Nephron progenitor cell (in vitro differentiated cells): ENCODE measurements at regions not wholly inside any gene's neighbourhood (a gene's known extent, or its start where the extent isn't known, plus 50 kb on each side); places are given as distances from the start of the nearest gene placed in this dataset.
"Not testable (repeated sequence)": the region's sequence is repeated elsewhere in the genome, so short reads cannot be mapped to it uniquely, and the experiment has no call there.

Experiments
- DNase-seq: peaks from one replicate; pipeline ENCODE4 v3.0.0; 2021
- H3K27ac Mint-ChIP-seq: 2 replicates; pipeline ENCODE4 v1.8.0; 2021; ENCODE audit warnings: mild to moderate bottlenecking, moderate library complexity, mixed read lengths
- H3K27me3 Mint-ChIP-seq: 2 replicates; pipeline ENCODE4 v1.8.0; 2021; ENCODE audit warnings: mild to moderate bottlenecking, low read depth, mixed read lengths; ENCODE audit not compliant: poor library complexity
- H3K36me3 Mint-ChIP-seq: 2 replicates; pipeline ENCODE4 v1.8.0; 2021; ENCODE audit warnings: low read depth, mixed read lengths
- H3K4me1 Mint-ChIP-seq: 2 replicates; pipeline ENCODE4 v1.8.0; 2021; ENCODE audit warnings: mixed read lengths
- H3K4me3 Mint-ChIP-seq: 2 replicates; pipeline ENCODE4 v1.8.0; 2021; ENCODE audit warnings: mild to moderate bottlenecking, moderate library complexity, mixed read lengths
- H3K9me3 Mint-ChIP-seq: 2 replicates; pipeline ENCODE4 v1.8.0; 2021; ENCODE audit warnings: mild to moderate bottlenecking, moderate library complexity, mixed read lengths
- CTCF ChIP-seq: fragments of 200-600 bp; sonication (generic); IDR thresholded peaks from 2 replicates; pipeline ENCODE4 v1.5.0; 2021; ENCODE audit warnings: antibody characterized with exemption

GRCh38 chr5:157944077-157944633 is 85.2 kb upstream of the CLINT1 start:
- no peaks in the 10 kb centered on the region for H3K27me3 Mint-ChIP-seq
- TF ChIP-seq CTCF = no peak
- no peak overlapping the region for H3K27ac Mint-ChIP-seq
- no peaks in the 10 kb centered on the region for H3K9me3 Mint-ChIP-seq
- no peaks in the 10 kb centered on the region for H3K36me3 Mint-ChIP-seq
- H3K4me3 Mint-ChIP-seq = no peak overlapping the region
- DNase-seq = no peak
- peaks cover 20% of the 10 kb centered on the region for H3K4me1 Mint-ChIP-seq

GRCh38 chr5:157942595-157942994 is 83.7 kb upstream of the CLINT1 start:
- Mint-ChIP-seq H3K27me3 (no peaks in the 10 kb centered on the region), H3K36me3 (no peaks in the 10 kb centered on the region), H3K9me3 (no peaks in the 10 kb centered on the region), H3K4me1 (peaks cover 12% of the 10 kb centered on the region), H3K27ac (no peak overlapping the region), H3K4me3 (no peak overlapping the region)
- DNase-seq = no peak
- TF ChIP-seq CTCF = no peak

- Mint-ChIP-seq H3K4me1 (peaks cover 12% of the 10 kb centered on the region), H3K27me3 (no peaks in the 10 kb centered on the region), H3K27ac (no peak overlapping the region), H3K36me3 (no peaks in the 10 kb centered on the region), H3K9me3 (peaks cover 3% of the 10 kb centered on the region), H3K4me3 (no peak overlapping the region)
- no peak for TF ChIP-seq CTCF
- DNase-seq = no peak
Observed at GRCh38 chr5:157941616-157942015, 82.7 kb upstream of the CLINT1 start.

- not testable (repeated sequence) for H3K4me3 Mint-ChIP-seq, DNase-seq, H3K4me1 Mint-ChIP-seq, H3K27ac Mint-ChIP-seq, H3K36me3 Mint-ChIP-seq, H3K27me3 Mint-ChIP-seq
- peaks cover 19% of the 10 kb centered on the region for H3K9me3 Mint-ChIP-seq
Observed at GRCh38 chr5:157938101-157938500, 79.2 kb upstream of the CLINT1 start.

DNA sequence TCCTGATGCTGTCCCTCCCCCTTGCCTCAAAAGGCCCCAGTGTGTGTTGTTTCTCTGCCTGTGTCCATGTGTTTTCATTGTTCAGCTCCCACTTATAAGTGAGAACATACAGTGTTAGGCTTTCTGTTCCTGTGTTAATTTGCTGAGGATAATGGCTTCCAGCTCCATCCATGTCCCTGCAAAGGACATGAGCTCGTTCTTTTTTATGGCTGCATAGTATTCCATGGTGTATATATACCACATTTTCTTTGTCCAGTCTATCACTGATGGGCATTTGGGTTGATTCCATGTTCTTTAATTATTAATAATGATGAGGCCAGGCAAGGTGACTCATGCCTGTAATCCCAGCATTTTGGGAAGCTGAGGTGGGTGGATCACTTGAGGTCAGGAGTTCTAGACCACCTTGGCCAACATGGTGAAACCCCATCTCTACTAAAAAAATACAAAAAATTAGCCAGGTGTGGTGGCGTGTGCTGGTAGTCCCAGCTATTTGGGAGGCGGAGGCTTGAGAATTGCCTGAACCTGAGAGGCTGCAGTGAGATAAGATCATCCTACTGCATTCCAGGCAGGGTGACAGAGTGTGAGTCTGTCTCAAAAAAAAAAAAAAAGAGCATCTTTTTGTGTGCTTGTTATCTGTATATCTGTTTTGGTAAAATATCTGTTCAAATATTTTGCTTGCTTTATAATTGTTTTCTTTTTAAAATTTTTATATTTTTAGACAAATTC is 78.0 kb upstream of the CLINT1 start:
- H3K27ac Mint-ChIP-seq, H3K4me1 Mint-ChIP-seq, H3K36me3 Mint-ChIP-seq, H3K4me3 Mint-ChIP-seq, DNase-seq, H3K27me3 Mint-ChIP-seq: not testable (repeated sequence)
- H3K9me3 Mint-ChIP-seq = peaks cover 19% of the 10 kb centered on the region

GRCh38 chr5:157934600-157934999 is 75.7 kb upstream of the CLINT1 start:
- H3K36me3 Mint-ChIP-seq = peaks cover 6% of the 10 kb centered on the region
- no peak overlapping the region for H3K4me3 Mint-ChIP-seq
- peaks cover 19% of the 10 kb centered on the region for H3K9me3 Mint-ChIP-seq
- TF ChIP-seq CTCF = no peak
- H3K27me3 Mint-ChIP-seq = peaks cover 7% of the 10 kb centered on the region
- H3K27ac Mint-ChIP-seq = no peak overlapping the region
- DNase-seq = no peak
- no peaks in the 10 kb centered on the region for H3K4me1 Mint-ChIP-seq

- H3K9me3 Mint-ChIP-seq = peaks cover 19% of the 10 kb centered on the region
- H3K27ac Mint-ChIP-seq = no peak overlapping the region
- TF ChIP-seq CTCF = no peak
- H3K27me3 Mint-ChIP-seq = peaks cover 10% of the 10 kb centered on the region
- H3K36me3 Mint-ChIP-seq = peaks cover 6% of the 10 kb centered on the region
- H3K4me1 Mint-ChIP-seq = no peaks in the 10 kb centered on the region
- no peak overlapping the region for H3K4me3 Mint-ChIP-seq
- no peak for DNase-seq
Observed at GRCh38 chr5:157933005-157933404, 74.1 kb upstream of the CLINT1 start.
